H1 (cell line): ENCODE measurements at regions not wholly inside any gene's neighbourhood (a gene's known extent, or its start where the extent isn't known, plus 50 kb on each side); places are given as distances from the start of the nearest gene placed in this dataset.

Experiments
- CTCF ChIA-PET: fragments of 300-600 bp; sonication (Branson Sonifier 250); formaldehyde crosslinking; loops from one replicate; lab custom pipeline; 2021; ENCODE audit not compliant: partially characterized antibody; lab: Charles Lee
- POLR2A ChIA-PET: fragments of 300-600 bp; sonication (Branson Sonifier 250); formaldehyde crosslinking; loops from one replicate; lab custom pipeline; 2021; ENCODE audit warnings: inconsistent platforms; ENCODE audit not compliant: partially characterized antibody; lab: Charles Lee
- DNase-seq, 2 experiments: peaks; one replicate each; pipeline versions ENCODE4 v3.0.0 to v3.0.0-alpha.2; 2010 to 2022; ENCODE audit warnings: low spot score in 2 of 2, low read depth in 1 of 2, mixed read lengths in 1 of 2
- FAIRE-seq: peaks from 2 replicates; lab custom pipeline; 2011; peaks lifted over from hg19 to GRCh38; lab: Jason Lieb, UNC
- H2AFZ ChIP-seq: 2 replicates; pipeline ENCODE4 v1.8.1; 2012; ENCODE audit warnings: low read length, inconsistent platforms
- H2AK5ac ChIP-seq: 2 replicates; pipeline ENCODE4 v1.6.1; 2013; ENCODE audit warnings: low read depth, low read length
- H2BK120ac ChIP-seq: replicated peaks from 2 replicates; pipeline ENCODE3; 2013; ENCODE audit warnings: low read depth, low read length, inconsistent platforms
- H2BK12ac ChIP-seq: 2 replicates; pipeline ENCODE4 v1.6.1; 2013; ENCODE audit warnings: low read depth, low read length
- H2BK15ac ChIP-seq: 2 replicates; pipeline ENCODE4 v1.6.1; 2013; ENCODE audit warnings: low read length
- H2BK20ac ChIP-seq: 2 replicates; pipeline ENCODE4 v1.6.1; 2013; ENCODE audit warnings: low read length
- H2BK5ac ChIP-seq: 2 replicates; pipeline ENCODE4 v1.6.1; 2013; ENCODE audit warnings: low read depth, low read length
- H3K14ac ChIP-seq: 2 replicates; pipeline ENCODE4 v1.6.1; 2013; ENCODE audit warnings: inconsistent platforms; ENCODE audit not compliant: insufficient read length
- H3K18ac ChIP-seq: 2 replicates; pipeline ENCODE4 v1.6.1; 2013; ENCODE audit warnings: low read length; ENCODE audit errors: extremely low read depth
- H3K23ac ChIP-seq: 2 replicates; pipeline ENCODE4 v1.6.1; 2013; ENCODE audit warnings: inconsistent platforms; ENCODE audit not compliant: insufficient read length
- H3K23me2 ChIP-seq: 2 replicates; pipeline ENCODE4 v1.6.1; 2013; ENCODE audit warnings: low read depth, low read length
- H3K27ac ChIP-seq: 2 replicates; pipeline ENCODE4 v1.6.1; 2011; ENCODE audit warnings: low read depth, low read length, inconsistent platforms
- H3K27me3 ChIP-seq, 4 experiments: replicated peaks in 1 of 4; 1 replicate in 1 of 4; 2 replicates in 3 of 4; pipeline versions ENCODE4 v1.6.1 to v1.8.1; 2011 to 2013; ENCODE audit warnings: low read length in 3 of 4, mild to moderate bottlenecking in 3 of 4, inconsistent platforms in 2 of 4, mixed read lengths in 2 of 4, moderate library complexity in 1 of 4; ENCODE audit not compliant: control insufficient read depth in 3 of 4, insufficient read depth in 3 of 4; ENCODE audit errors: extremely low read depth in 1 of 4
- H3K36me3 ChIP-seq, 4 experiments: 2 replicates each; pipeline versions ENCODE4 v1.6.1 to v1.8.1; 2011 to 2013; ENCODE audit warnings: mild to moderate bottlenecking in 4 of 4, low read length in 3 of 4, moderate library complexity in 2 of 4, control low read depth in 1 of 4, inconsistent platforms in 1 of 4; ENCODE audit not compliant: insufficient read depth in 4 of 4, control insufficient read depth in 2 of 4
- H3K4ac ChIP-seq: replicated peaks from 2 replicates; pipeline ENCODE3; 2013; ENCODE audit warnings: low read length, low read depth, mixed read lengths, inconsistent platforms; ENCODE audit not compliant: insufficient read length
- H3K4me1 ChIP-seq, 4 experiments: replicated peaks in 1 of 4; 1 replicate in 1 of 4; 2 replicates in 3 of 4; pipeline versions ENCODE4 v1.6.1 to v1.8.1; 2011 to 2013; ENCODE audit warnings: low read length in 3 of 4, inconsistent platforms in 2 of 4, mixed read lengths in 1 of 4; ENCODE audit not compliant: insufficient read depth in 4 of 4, control insufficient read depth in 3 of 4
- H3K4me2 ChIP-seq, 2 experiments: 2 replicates each; pipeline versions ENCODE4 v1.6.1 to v1.8.1; 2011 to 2013; ENCODE audit warnings: low read depth in 2 of 2, low read length in 2 of 2, control low read depth in 1 of 2, inconsistent platforms in 1 of 2, mild to moderate bottlenecking in 1 of 2; ENCODE audit not compliant: insufficient read depth in 1 of 2
- H3K4me3 ChIP-seq, 4 experiments: fragments of 200-600, 300-600 bp in 1 of 4; sonication (generic), shearing (Covaris generic), sonication (Bioruptor Twin) in 1 of 4; 2 replicates each; pipeline versions ENCODE4 v1.5.1 to v1.8.1; 2011 to 2016; ENCODE audit warnings: low read length in 4 of 4, low read depth in 3 of 4, control low read depth in 2 of 4, inconsistent platforms in 2 of 4, mild to moderate bottlenecking in 2 of 4, mixed read lengths in 1 of 4, moderate library complexity in 1 of 4; ENCODE audit not compliant: insufficient read depth in 2 of 4; ENCODE audit errors: extremely low read depth in 1 of 4
- H3K56ac ChIP-seq: replicated peaks from 2 replicates; pipeline ENCODE3; 2013; ENCODE audit warnings: low read depth, mild to moderate bottlenecking, mixed read lengths, low read length, inconsistent platforms; ENCODE audit not compliant: insufficient read length
- H3K79me1 ChIP-seq: 2 replicates; pipeline ENCODE4 v1.6.1; 2013; ENCODE audit warnings: low read depth, low read length, control low read depth
- H3K79me2 ChIP-seq, 2 experiments: 2 replicates each; pipeline versions ENCODE4 v1.6.1 to v1.8.1; 2012 to 2013; ENCODE audit warnings: low read length in 2 of 2, mild to moderate bottlenecking in 2 of 2, inconsistent platforms in 1 of 2; ENCODE audit not compliant: insufficient read depth in 2 of 2, control insufficient read depth in 1 of 2
- H3K9ac ChIP-seq, 4 experiments: replicated peaks in 1 of 4; 1 replicate in 1 of 4; 2 replicates in 3 of 4; pipeline versions ENCODE4 v1.6.1 to v1.8.1; 2011 to 2013; ENCODE audit warnings: low read depth in 3 of 4, low read length in 3 of 4, control low read depth in 2 of 4, mild to moderate bottlenecking in 2 of 4, moderate library complexity in 2 of 4, inconsistent platforms in 1 of 4; ENCODE audit errors: extremely low read depth in 1 of 4
- H3K9me3 ChIP-seq, 2 experiments: 2 replicates each; pipeline versions ENCODE4 v1.6.1 to v1.8.1; 2012 to 2013; ENCODE audit warnings: mild to moderate bottlenecking in 2 of 2, moderate library complexity in 2 of 2, control low read depth in 1 of 2, inconsistent platforms in 1 of 2, low read depth in 1 of 2, low read length in 1 of 2, mixed read lengths in 1 of 2; ENCODE audit not compliant: insufficient read depth in 2 of 2
- H4K20me1 ChIP-seq, 2 experiments: replicated peaks in 1 of 2; 2 replicates each; pipeline versions ENCODE3 to v1.8.1; 2011 to 2013; ENCODE audit warnings: inconsistent platforms in 2 of 2, low read length in 2 of 2, mild to moderate bottlenecking in 1 of 2; ENCODE audit not compliant: insufficient read depth in 2 of 2, control insufficient read depth in 1 of 2
- H4K5ac ChIP-seq: 2 replicates; pipeline ENCODE4 v1.6.1; 2013; ENCODE audit warnings: low read length, low read depth, mixed read lengths, inconsistent platforms; ENCODE audit not compliant: insufficient read length
- H4K8ac ChIP-seq: 2 replicates; pipeline ENCODE4 v1.8.0; 2013; ENCODE audit warnings: mild to moderate bottlenecking, moderate library complexity, low read length, inconsistent platforms; ENCODE audit not compliant: insufficient read depth; ENCODE audit errors: extremely low read depth
- H4K91ac ChIP-seq: replicated peaks from 2 replicates; pipeline ENCODE3; 2013; ENCODE audit warnings: low read length, mixed read lengths, inconsistent platforms; ENCODE audit not compliant: insufficient read length
- CBX5 ChIP-seq: fragments of 300-800, 300-1000 bp; sonication (generic); IDR thresholded peaks from 2 replicates; pipeline ENCODE4 v1.7.1; 2016; ENCODE audit warnings: antibody characterized with exemption, low read length, low read depth
- CHD2 ChIP-seq: IDR thresholded peaks from 2 replicates; pipeline ENCODE4 v1.6.1; 2012; ENCODE audit warnings: low read length, improper control_type of control experiment
- EGR1 ChIP-seq: IDR thresholded peaks from 2 replicates; pipeline ENCODE4 v1.6.1; 2011; ENCODE audit warnings: low read depth, low read length, borderline replicate concordance
- EZH2 ChIP-seq: fragments of 200-600 bp; sonication (generic); IDR thresholded peaks from 2 replicates; pipeline ENCODE4 v1.7.1; 2012; ENCODE audit warnings: low read depth, mild to moderate bottlenecking, moderate library complexity, low read length, inconsistent platforms; ENCODE audit not compliant: severe bottlenecking
- HDAC2 ChIP-seq, 2 experiments: fragments of 300-600 bp in 1 of 2; sonication (generic) in 1 of 2; IDR thresholded peaks; 2 replicates each; pipeline ENCODE4 v1.6.1; 2011 to 2012; ENCODE audit warnings: low read depth in 2 of 2, low read length in 2 of 2, mild to moderate bottlenecking in 2 of 2, moderate library complexity in 2 of 2, borderline replicate concordance in 1 of 2, inconsistent platforms in 1 of 2
- NANOG ChIP-seq: IDR thresholded peaks from 2 replicates; pipeline ENCODE4 v1.6.1; 2011; ENCODE audit warnings: low read length, low read depth, mild to moderate bottlenecking, inconsistent platforms; ENCODE audit not compliant: insufficient read depth, poor library complexity, severe bottlenecking
- POLR2A ChIP-seq, 2 experiments: IDR thresholded peaks; 1 replicate in 1 of 2; 2 replicates in 1 of 2; pipeline ENCODE4 v1.6.1; 2011; ENCODE audit warnings: low read depth in 2 of 2, low read length in 2 of 2, mild to moderate bottlenecking in 2 of 2; ENCODE audit errors: control extremely low read depth in 1 of 2
- RXRA ChIP-seq: IDR thresholded peaks from 2 replicates; pipeline ENCODE4 v1.6.1; 2011; ENCODE audit warnings: low read depth, mild to moderate bottlenecking, low read length, moderate library complexity; ENCODE audit not compliant: insufficient read depth
- SP2 ChIP-seq: IDR thresholded peaks from 2 replicates; pipeline ENCODE4 v1.6.1; 2012; ENCODE audit warnings: mild to moderate bottlenecking, low read length, inconsistent platforms
- SUZ12 ChIP-seq: fragments of 200-600 bp; sonication (generic); IDR thresholded peaks from 2 replicates; pipeline ENCODE4 v1.6.1; 2012; ENCODE audit warnings: mild to moderate bottlenecking, inconsistent platforms, low read length, moderate library complexity, mixed read lengths
- TCF12 ChIP-seq: IDR thresholded peaks from 2 replicates; pipeline ENCODE4 v1.6.1; 2011; ENCODE audit warnings: low read depth, mild to moderate bottlenecking, low read length
- WGBS, 2 experiments: shearing (Covaris generic) in 1 of 2; methylation state at CpG; one replicate each; pipeline versions ENCODE4 v1.1.6 to v1.1.7; 2013 to 2015; ENCODE audit warnings: low lambda C conversion rate in 2 of 2, mixed read lengths in 2 of 2, inconsistent platforms in 1 of 2, low coverage in 1 of 2, missing lambda C conversion rate in 1 of 2; ENCODE audit not compliant: insufficient replicate concordance in 2 of 2, insufficient coverage in 1 of 2, insufficient read length in 1 of 2; ENCODE audit errors: extremely low coverage in 1 of 2, missing lambda C conversion rate in 1 of 2; 5-methylcytosine and 5-hydroxymethylcytosine counted together
- TF ChIP-seq, protein P1 (sequence below): IDR thresholded peaks from 2 replicates; pipeline ENCODE4 v1.6.1; 2012; ENCODE audit warnings: low read length, inconsistent platforms

GRCh38 chr16:59543641-59544040 lies 809.5 kb upstream of the GOT2 start:
- no peaks in the 10 kb centered on the region for H3K27me3 ChIP-seq
- H2BK20ac ChIP-seq = no peak overlapping the region
- no peak overlapping the region for H4K8ac ChIP-seq
- H2AFZ ChIP-seq = no peak overlapping the region
- H3K18ac ChIP-seq = no peak overlapping the region
- ChIA-PET POLR2A (no interaction called here), CTCF (no interaction called here)
- no peak overlapping the region for H3K4me2 ChIP-seq
- no peak overlapping the region for H3K23ac ChIP-seq
- DNase-seq = no peak
- H3K9me3 ChIP-seq = no peaks in the 10 kb centered on the region; a peak in 1 of 4 replicates
- H3K27ac ChIP-seq = no peak overlapping the region
- 93% methylated on average over 4 of the region's 4 CpGs; no CpG with 5 or more reads in 1 of the 2 experiments for WGBS, 2 experiments
- H3K4me1 ChIP-seq = no peaks in the 10 kb centered on the region
- H3K36me3 ChIP-seq = no peaks in the 10 kb centered on the region
- H3K79me1 ChIP-seq = no peaks in the 10 kb centered on the region
- H4K91ac ChIP-seq = no peak overlapping the region
- H3K9ac ChIP-seq = no peak overlapping the region
- no peak overlapping the region for H2BK15ac ChIP-seq
- H3K56ac ChIP-seq = no peak overlapping the region
- TF ChIP-seq SUZ12 = no peak
- TF ChIP-seq TCF12 = no peak
- no peak for TF ChIP-seq SP2
- TF ChIP-seq, protein P1, sequence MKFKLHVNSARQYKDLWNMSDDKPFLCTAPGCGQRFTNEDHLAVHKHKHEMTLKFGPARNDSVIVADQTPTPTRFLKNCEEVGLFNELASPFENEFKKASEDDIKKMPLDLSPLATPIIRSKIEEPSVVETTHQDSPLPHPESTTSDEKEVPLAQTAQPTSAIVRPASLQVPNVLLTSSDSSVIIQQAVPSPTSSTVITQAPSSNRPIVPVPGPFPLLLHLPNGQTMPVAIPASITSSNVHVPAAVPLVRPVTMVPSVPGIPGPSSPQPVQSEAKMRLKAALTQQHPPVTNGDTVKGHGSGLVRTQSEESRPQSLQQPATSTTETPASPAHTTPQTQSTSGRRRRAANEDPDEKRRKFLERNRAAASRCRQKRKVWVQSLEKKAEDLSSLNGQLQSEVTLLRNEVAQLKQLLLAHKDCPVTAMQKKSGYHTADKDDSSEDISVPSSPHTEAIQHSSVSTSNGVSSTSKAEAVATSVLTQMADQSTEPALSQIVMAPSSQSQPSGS = no peak
- no peak for TF ChIP-seq RXRA
- TF ChIP-seq HDAC2 (IDR thresholded peaks at IDR 0.05; ENCODE audit: borderline replicate concordance in 1 of 2, low read depth in 2 of 2, low read length in 2 of 2) = no peak
- TF ChIP-seq CHD2 = no peak
- TF ChIP-seq EZH2 = no peak
- no peak for TF ChIP-seq CBX5
- TF ChIP-seq POLR2A (IDR thresholded peaks at IDR 0.05; ENCODE audit: control extremely low read depth in 1 of 2, low read depth in 2 of 2, low read length in 2 of 2) = no peak
- no peak for TF ChIP-seq NANOG
- no peak for TF ChIP-seq EGR1
- H2BK120ac ChIP-seq = no peak overlapping the region
- no peak for FAIRE-seq
- H2AK5ac ChIP-seq = no peak overlapping the region
- no peak overlapping the region for H2BK12ac ChIP-seq
- H4K5ac ChIP-seq = no peak overlapping the region
- H2BK5ac ChIP-seq = no peak overlapping the region
- no peak overlapping the region for H3K4me3 ChIP-seq
- no peaks in the 10 kb centered on the region for H3K79me2 ChIP-seq
- no peak overlapping the region for H3K14ac ChIP-seq
- no peaks in the 10 kb centered on the region for H3K23me2 ChIP-seq
- H4K20me1 ChIP-seq = no peaks in the 10 kb centered on the region
- H3K4ac ChIP-seq = no peak overlapping the region
